OCI-LY3 (cell line): ENCODE measurements at regions not wholly inside any gene's neighbourhood (a gene's known extent, or its start where the extent isn't known, plus 50 kb on each side); places are given as distances from the start of the nearest gene placed in this dataset.

Experiments used
- H2AFZ ChIP-seq: fragments of 200-600, 300-600 bp; shearing (Covaris generic); 2 replicates; pipeline ENCODE4 v1.6.0; 2014; ENCODE audit warnings: antibody characterized with exemption, low read depth, low read length
- H3K27ac ChIP-seq: fragments of 200-600, 300-600 bp; sonication (generic); 2 replicates; pipeline ENCODE4 v1.5.1; 2014; ENCODE audit warnings: mild to moderate bottlenecking, low read length, moderate library complexity, mixed read lengths
- H3K27me3 ChIP-seq: fragments of 200-600, 300-600 bp; sonication (generic); 2 replicates; pipeline ENCODE4 v1.6.1; 2014; ENCODE audit warnings: low read depth, low read length, mixed read lengths
- H3K36me3 ChIP-seq: fragments of 200-600, 300-600 bp; sonication (generic); replicated peaks from 2 replicates; pipeline ENCODE3; 2014; ENCODE audit warnings: low read depth, low read length, mixed read lengths
- H3K4me1 ChIP-seq: fragments of 300-600, 200-600 bp; sonication (generic); 2 replicates; pipeline ENCODE4 v1.6.1; 2014; ENCODE audit warnings: low read length, mixed read lengths
- H3K4me2 ChIP-seq: fragments of 200-600, 300-600 bp; sonication (generic); 2 replicates; pipeline ENCODE4 v1.6.1; 2014; ENCODE audit warnings: low read length, mixed read lengths
- H3K4me3 ChIP-seq: fragments of 300-600, 200-600 bp; sonication (generic); 2 replicates; pipeline ENCODE4 v1.5.1; 2014; ENCODE audit warnings: antibody characterized with exemption, mild to moderate bottlenecking, low read length, moderate library complexity
- H3K79me2 ChIP-seq: fragments of 300-600, 200-600 bp; shearing (Covaris generic); 2 replicates; pipeline ENCODE4 v1.6.1; 2014; ENCODE audit warnings: mild to moderate bottlenecking, low read length, mixed read lengths
- H3K9ac ChIP-seq: fragments of 300-600, 200-600 bp; shearing (Covaris generic); 2 replicates; pipeline ENCODE4 v1.6.0; 2014; ENCODE audit warnings: mild to moderate bottlenecking, low read length, moderate library complexity
- H3K9me3 ChIP-seq: fragments of 200-600, 300-600 bp; shearing (Covaris generic); 2 replicates; pipeline ENCODE4 v1.6.1; 2014; ENCODE audit warnings: low read length, mixed read lengths; ENCODE audit not compliant: insufficient read depth
- H4K20me1 ChIP-seq: fragments of 200-600, 300-600 bp; sonication (generic); 2 replicates; pipeline ENCODE4 v1.6.1; 2016; ENCODE audit warnings: low read length, mixed read lengths; ENCODE audit not compliant: insufficient read depth
- CTCF ChIP-seq: fragments of 200-600, 300-600 bp; sonication (generic); IDR thresholded peaks from 2 replicates; pipeline ENCODE4 v1.5.1; 2014; ENCODE audit warnings: antibody characterized with exemption, low read length, low read depth
- EZH2phosphoT487 ChIP-seq: fragments of 200-600 bp; shearing (Covaris generic); IDR thresholded peaks from 2 replicates; pipeline ENCODE4 v1.6.1; 2018; ENCODE audit warnings: antibody characterized with exemption, mixed run types, low read depth

- Histone ChIP-seq H3K9me3 (no peaks in the 10 kb centered on the region), H3K4me2 (no peak overlapping the region), H3K9ac (no peak overlapping the region), H3K4me1 (no peaks in the 10 kb centered on the region), H2AFZ (no peak overlapping the region), H3K27ac (no peak overlapping the region), H4K20me1 (no peaks in the 10 kb centered on the region), H3K27me3 (no peaks in the 10 kb centered on the region), H3K4me3 (no peak overlapping the region), H3K79me2 (no peaks in the 10 kb centered on the region), H3K36me3 (no peaks in the 10 kb centered on the region)
- TF ChIP-seq CTCF (no peak), EZH2phosphoT487 (no peak)
These were observed 112.3 kb upstream of the SMIM30 start for GRCh38 chr7:113230691-113231090.

GRCh38 chr7:113217314-113217713 is 99.0 kb upstream of the SMIM30 start:
- Histone ChIP-seq H3K27me3 (no peaks in the 10 kb centered on the region), H3K36me3 (no peaks in the 10 kb centered on the region), H3K79me2 (no peaks in the 10 kb centered on the region), H3K4me3 (no peak overlapping the region), H3K9ac (no peak overlapping the region), H4K20me1 (no peaks in the 10 kb centered on the region), H3K4me1 (no peaks in the 10 kb centered on the region), H2AFZ (0 out of 2 replicates have a peak overlapping the region, but pooled peaks have one; percentile 1), H3K4me2 (no peak overlapping the region), H3K9me3 (no peaks in the 10 kb centered on the region), H3K27ac (no peak overlapping the region)
- TF ChIP-seq CTCF: no peak
- TF ChIP-seq EZH2phosphoT487: no peak

- Histone ChIP-seq H3K4me3 (no peak overlapping the region), H3K79me2 (no peaks in the 10 kb centered on the region), H3K9ac (no peak overlapping the region), H4K20me1 (no peaks in the 10 kb centered on the region), H3K27ac (no peak overlapping the region), H2AFZ (no peak overlapping the region), H3K9me3 (no peaks in the 10 kb centered on the region), H3K27me3 (no peaks in the 10 kb centered on the region), H3K36me3 (no peaks in the 10 kb centered on the region), H3K4me1 (no peaks in the 10 kb centered on the region), H3K4me2 (no peak overlapping the region)
- no peak for TF ChIP-seq EZH2phosphoT487
- no peak for TF ChIP-seq CTCF
These were observed 97.7 kb upstream of the SMIM30 start for GRCh38 chr7:113216038-113216437.

GRCh38 chr7:113209449-113210203 is 91.3 kb upstream of the SMIM30 start:
- no peak overlapping the region for H3K4me3 ChIP-seq
- no peak overlapping the region for H2AFZ ChIP-seq
- no peaks in the 10 kb centered on the region for H4K20me1 ChIP-seq
- H3K27me3 ChIP-seq: no peaks in the 10 kb centered on the region
- no peak overlapping the region for H3K9ac ChIP-seq
- no peak for TF ChIP-seq EZH2phosphoT487
- TF ChIP-seq CTCF: no peak
- H3K4me1 ChIP-seq: no peaks in the 10 kb centered on the region
- H3K36me3 ChIP-seq: no peaks in the 10 kb centered on the region
- no peak overlapping the region for H3K4me2 ChIP-seq
- H3K79me2 ChIP-seq: no peaks in the 10 kb centered on the region
- no peak overlapping the region for H3K27ac ChIP-seq
- no peaks in the 10 kb centered on the region for H3K9me3 ChIP-seq
